Effector memory CD8-positive, alpha-beta T cell (primary cell): ENCODE measurements at regions not wholly inside any gene's neighbourhood (a gene's known extent, or its start where the extent isn't known, plus 50 kb on each side); places are given as distances from the start of the nearest gene placed in this dataset.
"Not testable (repeated sequence)": the region's sequence is repeated elsewhere in the genome, so short reads cannot be mapped to it uniquely, and the experiment has no call there.

Experiments
- ATAC-seq: fragments of 150-1000 bp; cut with Tn5 transposase; replicated peaks from 2 replicates; pipeline ENCODE4 v1.10.0; 2021; ENCODE audit warnings: mild to moderate bottlenecking, moderate library complexity
- DNase-seq, 3 experiments: peaks; one replicate each; pipeline ENCODE4 v3.0.0; 2021
- H3K27ac Mint-ChIP-seq, 2 donors: one replicate each; pipeline ENCODE4 v1.8.0; 2022; ENCODE audit warnings: mild to moderate bottlenecking in 2 of 2, mixed read lengths in 2 of 2, moderate library complexity in 2 of 2
- H3K27me3 Mint-ChIP-seq, 2 donors: one replicate each; pipeline ENCODE4 v1.8.0; 2022; ENCODE audit warnings: mixed read lengths in 2 of 2
- H3K36me3 Mint-ChIP-seq: one replicate; pipeline ENCODE4 v1.8.0; 2022; ENCODE audit warnings: mild to moderate bottlenecking, moderate library complexity, mixed read lengths; ENCODE audit not compliant: insufficient read depth
- H3K4me1 Mint-ChIP-seq, 2 donors: one replicate each; pipeline ENCODE4 v1.8.0; 2022; ENCODE audit warnings: low read depth in 2 of 2, mixed read lengths in 2 of 2
- H3K4me3 Mint-ChIP-seq, 2 donors: one replicate each; pipeline ENCODE4 v1.8.0; 2022; ENCODE audit warnings: mild to moderate bottlenecking in 2 of 2, mixed read lengths in 2 of 2, moderate library complexity in 2 of 2
- H3K9me3 Mint-ChIP-seq, 2 donors: one replicate each; pipeline ENCODE4 v1.8.0; 2022; ENCODE audit warnings: mixed read lengths in 2 of 2

DNA sequence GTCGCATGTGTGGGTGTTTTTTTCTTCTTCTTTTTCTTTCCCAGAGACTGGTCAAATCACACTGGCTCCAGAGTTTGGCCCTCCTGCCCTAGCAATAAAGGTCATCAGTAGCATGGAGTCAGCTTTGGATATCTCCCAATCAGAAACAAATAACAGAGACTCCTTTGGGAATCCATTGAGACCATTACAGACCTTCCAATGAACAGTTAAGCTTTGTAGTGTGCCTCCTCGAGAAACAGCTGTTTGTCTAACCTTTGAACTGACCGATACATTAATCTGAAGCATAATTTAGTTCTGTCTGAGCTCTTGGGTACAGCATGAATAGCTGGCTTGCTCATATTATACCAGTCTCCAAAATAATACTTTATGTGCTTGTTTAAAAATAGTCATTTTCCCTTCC lies 1103.2 kb downstream of the GATA3 start:
- Mint-ChIP-seq H3K27ac (no peak overlapping the region), H3K36me3 (no peaks in the 10 kb centered on the region), H3K9me3 (peaks cover 0 to 3% of the 10 kb centered on the region in 2 donors), H3K27me3 (peaks cover 22 to 50% of the 10 kb centered on the region in 2 donors), H3K4me3 (no peak overlapping the region), H3K4me1 (no peaks in the 10 kb centered on the region)
- no peak for ATAC-seq
- DNase-seq: no peak

- DNase-seq (no peak), ATAC-seq (no peak)
- H3K4me3 Mint-ChIP-seq: no peak overlapping the region
- peaks cover 32 to 46% of the 10 kb centered on the region in 2 donors for H3K27me3 Mint-ChIP-seq
- H3K27ac Mint-ChIP-seq: no peak overlapping the region
- peaks cover 0 to 3% of the 10 kb centered on the region in 2 donors for H3K9me3 Mint-ChIP-seq
- no peaks in the 10 kb centered on the region for H3K4me1 Mint-ChIP-seq
- H3K36me3 Mint-ChIP-seq: no peaks in the 10 kb centered on the region
These were observed 1104.2 kb downstream of the GATA3 start for GRCh38 chr10:9158675-9159074.

- H3K27ac Mint-ChIP-seq: no peak overlapping the region
- no peak for ATAC-seq
- no peaks in the 10 kb centered on the region for H3K4me1 Mint-ChIP-seq
- H3K36me3 Mint-ChIP-seq: no peaks in the 10 kb centered on the region
- peaks cover 30 to 34% of the 10 kb centered on the region in 2 donors for H3K27me3 Mint-ChIP-seq
- H3K4me3 Mint-ChIP-seq: no peak overlapping the region
- H3K9me3 Mint-ChIP-seq: peaks cover 0 to 3% of the 10 kb centered on the region in 2 donors
- no peak for DNase-seq
These were observed 1105.8 kb downstream of the GATA3 start for GRCh38 chr10:9160275-9160674.

DNA sequence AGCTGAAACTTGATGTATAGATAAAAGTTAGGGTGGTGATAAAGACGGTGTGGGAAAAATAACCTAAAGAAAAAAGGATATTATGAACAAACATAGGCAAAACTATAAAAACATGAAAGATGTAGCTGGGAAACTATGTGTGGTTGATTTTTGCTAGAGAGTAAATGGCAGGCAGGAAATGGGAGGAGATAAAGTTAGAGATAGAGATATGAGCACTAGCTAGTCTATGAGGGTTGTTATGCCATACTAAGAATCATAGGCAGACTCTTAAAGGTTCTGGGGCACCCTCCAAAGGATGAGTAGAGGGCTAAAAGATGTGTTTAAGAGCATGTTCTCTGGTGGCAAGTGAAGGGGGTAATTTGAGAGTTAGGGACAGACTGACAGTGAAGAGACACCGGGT lies 1109.2 kb downstream of the GATA3 start:
- H3K9me3 Mint-ChIP-seq: peaks cover 0 to 3% of the 10 kb centered on the region in 2 donors
- DNase-seq: no peak
- ATAC-seq: no peak
- H3K36me3 Mint-ChIP-seq: no peaks in the 10 kb centered on the region
- H3K4me1 Mint-ChIP-seq: no peaks in the 10 kb centered on the region
- H3K27me3 Mint-ChIP-seq: peaks cover 14 to 25% of the 10 kb centered on the region in 2 donors
- no peak overlapping the region for H3K27ac Mint-ChIP-seq
- H3K4me3 Mint-ChIP-seq: no peak overlapping the region

- Mint-ChIP-seq H3K4me3 (no peak overlapping the region), H3K4me1 (no peaks in the 10 kb centered on the region)
These were observed 1112.3 kb downstream of the GATA3 start for GRCh38 chr10:9166770-9167169.

DNA sequence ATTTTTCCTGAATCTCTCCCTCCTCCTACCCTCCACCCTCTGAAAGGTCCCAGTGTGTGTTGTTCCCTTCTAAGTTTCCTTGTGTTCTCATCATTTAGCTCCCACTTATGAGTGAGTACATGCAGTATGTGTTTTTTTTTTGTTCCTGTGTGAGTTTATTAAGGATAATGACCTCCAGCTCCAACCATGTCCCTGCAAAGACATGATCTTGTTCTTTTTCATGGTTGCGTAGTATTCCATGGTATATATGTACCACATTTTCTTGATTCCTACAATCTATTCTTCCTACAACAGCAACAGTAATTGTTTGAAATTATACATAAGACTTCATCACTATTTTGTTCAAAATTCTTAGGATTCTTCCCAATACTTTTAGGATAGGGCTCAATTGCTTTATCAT lies 1117.8 kb downstream of the GATA3 start:
- DNase-seq (no peak), ATAC-seq (no peak)
- H3K36me3 Mint-ChIP-seq: no peaks in the 10 kb centered on the region
- no peaks in the 10 kb centered on the region for H3K9me3 Mint-ChIP-seq
- peaks cover 12 to 39% of the 10 kb centered on the region in 2 donors for H3K27me3 Mint-ChIP-seq
- no peaks in the 10 kb centered on the region for H3K4me1 Mint-ChIP-seq
- no peak overlapping the region for H3K4me3 Mint-ChIP-seq
- no peak overlapping the region for H3K27ac Mint-ChIP-seq

More at GRCh38 chr10:9166770-9167169, 1112.3 kb downstream of the GATA3 start:
- Mint-ChIP-seq H3K27me3 (peaks cover 23 to 24% of the 10 kb centered on the region in 2 donors), H3K27ac (no peak overlapping the region), H3K36me3 (no peaks in the 10 kb centered on the region), H3K9me3 (no peaks in the 10 kb centered on the region)
- no peak for DNase-seq
- no peak for ATAC-seq

DNA sequence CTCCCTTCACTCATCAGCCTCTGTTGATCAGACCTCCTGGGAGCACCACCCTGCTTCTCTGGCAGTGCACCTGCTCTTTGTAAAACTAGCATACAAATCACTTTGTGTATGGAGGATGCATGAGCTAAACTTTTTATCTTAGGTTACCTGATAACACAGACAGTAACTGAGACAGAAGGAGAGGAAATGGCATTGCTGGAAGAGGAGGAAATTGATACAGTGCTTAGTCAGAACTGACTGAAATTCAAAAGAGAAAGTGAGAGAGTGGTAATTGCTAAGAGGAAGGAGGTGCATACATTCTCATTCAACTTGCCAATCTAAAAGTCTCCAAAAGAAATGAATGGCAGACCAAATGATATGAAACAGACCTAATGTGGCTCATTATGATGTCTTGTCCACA lies 1120.7 kb downstream of the GATA3 start:
- Mint-ChIP-seq H3K4me1 (no peaks in the 10 kb centered on the region), H3K27me3 (peaks cover 22 to 32% of the 10 kb centered on the region in 2 donors), H3K36me3 (no peaks in the 10 kb centered on the region), H3K27ac (no peak overlapping the region), H3K9me3 (no peaks in the 10 kb centered on the region), H3K4me3 (no peak overlapping the region)
- DNase-seq (no peak), ATAC-seq (no peak)

DNA sequence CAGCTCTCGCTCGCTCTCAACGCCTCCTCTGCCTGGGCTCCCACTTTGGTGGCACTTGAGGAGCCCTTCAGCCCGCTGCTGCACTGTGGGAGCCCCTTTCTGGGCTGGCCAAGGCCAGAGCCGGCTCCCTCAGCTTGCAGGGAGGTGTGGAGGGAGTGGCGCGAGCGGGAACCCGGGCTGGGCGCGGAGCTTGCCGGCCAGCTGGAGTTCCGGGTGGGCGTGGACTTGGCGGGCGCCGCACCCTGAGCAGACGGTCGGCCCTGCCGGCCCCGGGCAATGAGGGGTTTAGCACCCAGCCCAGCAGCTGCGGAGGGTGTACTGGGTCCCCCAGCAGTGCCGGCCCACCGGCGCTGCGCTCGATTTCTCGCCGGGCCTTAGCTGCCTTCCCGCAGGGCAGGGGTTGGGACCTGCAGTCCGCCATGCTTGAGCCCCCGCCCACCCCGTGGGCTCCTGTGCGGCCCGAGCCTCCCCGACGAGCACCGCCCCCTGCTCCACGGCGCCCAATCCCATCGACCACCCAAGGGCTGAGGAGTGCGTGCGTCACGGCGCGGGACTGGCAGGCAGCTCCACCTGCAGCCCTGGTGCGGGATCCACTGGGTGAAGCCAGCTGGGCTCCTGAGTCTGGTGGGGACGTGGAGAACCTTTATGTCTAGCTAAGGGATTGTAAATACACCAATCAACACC lies 1128.9 kb downstream of the GATA3 start:
- not testable (repeated sequence) for H3K4me1 Mint-ChIP-seq, H3K27ac Mint-ChIP-seq, H3K4me3 Mint-ChIP-seq, DNase-seq, H3K36me3 Mint-ChIP-seq, H3K9me3 Mint-ChIP-seq, ATAC-seq
- peaks cover 33 to 37% of the 10 kb centered on the region in 2 donors for H3K27me3 Mint-ChIP-seq

DNA sequence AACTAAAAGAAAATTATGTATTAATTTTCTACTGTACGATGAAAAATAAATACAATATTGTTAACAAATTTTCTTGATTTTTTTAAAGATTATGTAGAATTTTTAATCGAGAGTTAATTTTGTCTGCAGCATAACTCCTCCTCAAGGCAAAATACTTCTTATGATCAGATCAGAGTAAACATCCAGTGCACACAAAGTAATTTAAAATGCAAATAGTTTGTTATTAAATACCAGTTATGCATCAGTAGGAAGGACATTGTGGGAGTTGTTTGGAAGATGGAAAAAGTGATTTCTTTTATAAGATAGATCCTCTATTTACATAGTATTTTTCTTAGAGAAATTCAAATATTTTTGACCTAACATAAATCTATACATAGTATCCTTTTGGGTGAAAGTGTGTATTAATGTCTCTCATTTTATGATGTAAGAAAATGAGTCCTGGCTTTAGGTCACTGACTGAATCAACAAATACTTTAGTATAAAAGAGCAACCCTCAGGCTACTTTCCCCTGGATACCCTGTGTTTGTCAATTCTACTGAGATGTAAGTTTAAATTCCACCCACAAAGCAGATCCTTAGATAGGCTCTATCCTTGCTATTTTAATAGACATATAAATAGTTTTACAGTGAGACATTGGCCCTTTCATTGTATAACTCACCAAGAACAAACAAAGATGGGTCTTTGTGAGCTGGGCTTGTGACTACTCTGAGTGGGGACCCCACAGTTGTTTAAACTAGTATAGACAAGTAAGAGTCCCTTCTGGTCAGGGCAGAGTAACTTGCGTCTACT lies 1133.7 kb downstream of the GATA3 start:
- H3K27ac Mint-ChIP-seq: no peak overlapping the region

GRCh38 chr10:9189448-9189847 lies 1135.0 kb downstream of the GATA3 start:
- Mint-ChIP-seq H3K4me3 (no peak overlapping the region), H3K36me3 (no peaks in the 10 kb centered on the region), H3K27me3 (peaks cover 19 to 29% of the 10 kb centered on the region in 2 donors), H3K4me1 (no peaks in the 10 kb centered on the region), H3K27ac (no peak overlapping the region), H3K9me3 (no peaks in the 10 kb centered on the region)
- ATAC-seq: no peak
- DNase-seq: no peak

More for the DNA sequence above, 1133.7 kb downstream of the GATA3 start:
- H3K9me3 Mint-ChIP-seq: no peaks in the 10 kb centered on the region
- peaks cover 25 to 34% of the 10 kb centered on the region in 2 donors for H3K27me3 Mint-ChIP-seq
- H3K4me3 Mint-ChIP-seq: no peak overlapping the region
- DNase-seq: no peak
- ATAC-seq: no peak
- H3K4me1 Mint-ChIP-seq: no peaks in the 10 kb centered on the region
- H3K36me3 Mint-ChIP-seq: no peaks in the 10 kb centered on the region

- Mint-ChIP-seq H3K27me3 (peaks cover 24 to 31% of the 10 kb centered on the region in 2 donors), H3K9me3 (no peaks in the 10 kb centered on the region), H3K36me3 (no peaks in the 10 kb centered on the region), H3K27ac (no peak overlapping the region), H3K4me1 (no peaks in the 10 kb centered on the region), H3K4me3 (no peak overlapping the region)
- ATAC-seq: no peak
- no peak for DNase-seq
These were observed 1138.6 kb downstream of the GATA3 start for GRCh38 chr10:9193120-9193519.

DNA sequence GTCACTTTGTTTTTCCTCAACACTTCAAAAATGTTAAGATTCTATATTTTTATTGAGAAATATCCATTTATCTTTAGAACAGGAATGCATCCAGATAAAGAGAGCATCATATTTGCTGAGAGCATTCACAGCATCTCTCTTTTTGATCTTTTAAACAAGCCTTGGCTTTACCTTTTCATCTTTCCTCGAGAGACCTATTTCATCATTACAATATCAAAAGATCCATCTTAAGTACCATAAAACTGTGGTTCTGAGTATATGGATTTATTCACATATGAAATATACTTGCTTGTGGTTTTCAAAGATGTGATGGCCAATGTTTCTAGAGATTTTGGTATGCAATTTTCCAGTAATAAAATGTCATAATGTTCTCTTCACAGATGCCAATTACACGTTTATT lies 1140.9 kb downstream of the GATA3 start:
- Mint-ChIP-seq H3K36me3 (no peaks in the 10 kb centered on the region), H3K4me3 (no peak overlapping the region), H3K27ac (no peak overlapping the region), H3K9me3 (no peaks in the 10 kb centered on the region), H3K27me3 (peaks cover 16 to 24% of the 10 kb centered on the region in 2 donors), H3K4me1 (no peaks in the 10 kb centered on the region)
- ATAC-seq (no peak), DNase-seq (no peak)

DNA sequence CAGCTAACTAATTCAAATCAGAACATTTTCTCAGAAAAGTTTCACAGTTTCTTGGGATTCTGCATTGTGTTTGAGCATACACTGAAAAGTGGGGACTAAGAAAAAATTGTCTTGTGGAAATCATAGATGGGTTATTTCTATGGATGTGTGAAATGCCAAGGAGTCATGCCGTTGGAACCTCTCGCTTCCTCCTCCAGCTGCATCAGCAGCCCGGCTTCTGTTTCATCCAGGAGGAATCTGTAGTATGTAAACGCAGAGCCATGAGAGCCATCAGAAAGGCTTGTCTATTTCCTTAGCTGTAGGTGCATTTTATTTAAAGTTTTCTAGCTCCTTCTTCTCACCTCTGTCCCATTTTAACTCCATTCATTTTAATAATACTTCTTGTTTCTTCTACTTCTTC lies 1144.1 kb downstream of the GATA3 start:
- Mint-ChIP-seq H3K4me3 (no peak overlapping the region), H3K27me3 (peaks cover 32 to 34% of the 10 kb centered on the region in 2 donors), H3K36me3 (no peaks in the 10 kb centered on the region), H3K27ac (no peak overlapping the region), H3K4me1 (no peaks in the 10 kb centered on the region), H3K9me3 (no peaks in the 10 kb centered on the region)
- ATAC-seq (no peak), DNase-seq (no peak)

- DNase-seq: no peak
- H3K4me1 Mint-ChIP-seq: peaks cover 0 to 3% of the 10 kb centered on the region in 2 donors
- H3K27ac Mint-ChIP-seq: no peak overlapping the region
- no peak overlapping the region for H3K4me3 Mint-ChIP-seq
- H3K27me3 Mint-ChIP-seq: peaks cover 8 to 26% of the 10 kb centered on the region in 2 donors
- H3K36me3 Mint-ChIP-seq: no peaks in the 10 kb centered on the region
- no peaks in the 10 kb centered on the region for H3K9me3 Mint-ChIP-seq
- no peak for ATAC-seq
These were observed 1151.1 kb downstream of the GATA3 start for GRCh38 chr10:9205558-9205957.
